ENCODE measurements at regions not wholly inside any gene's neighbourhood (a gene's known extent, or its start where the extent isn't known, plus 50 kb on each side); places are given as distances from the start of the nearest gene placed in this dataset.
"Not testable (repeated sequence)": the region's sequence is repeated elsewhere in the genome, so short reads cannot be mapped to it uniquely, and the experiment has no call there.

DNA sequence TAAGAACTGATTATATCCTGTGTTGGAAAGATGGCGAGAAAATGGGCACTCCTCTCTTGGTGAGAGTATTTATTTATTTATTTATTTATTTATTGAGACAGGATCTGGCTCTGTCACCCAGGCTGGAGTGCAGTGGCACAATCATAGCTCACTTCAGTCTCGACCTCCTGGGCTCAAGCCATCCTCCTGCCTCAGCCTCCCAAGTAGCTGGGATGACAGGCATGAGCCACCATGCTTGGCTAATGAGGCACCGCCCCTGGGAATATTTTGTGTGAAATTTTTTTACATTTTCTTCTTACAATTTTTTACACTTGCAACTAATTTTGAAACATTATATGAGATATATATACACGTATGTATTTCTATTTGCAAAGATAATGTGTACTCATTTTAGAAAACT is 150.5 kb upstream of the PRR20G start:
- TF ChIP-seq, protein P1, sequence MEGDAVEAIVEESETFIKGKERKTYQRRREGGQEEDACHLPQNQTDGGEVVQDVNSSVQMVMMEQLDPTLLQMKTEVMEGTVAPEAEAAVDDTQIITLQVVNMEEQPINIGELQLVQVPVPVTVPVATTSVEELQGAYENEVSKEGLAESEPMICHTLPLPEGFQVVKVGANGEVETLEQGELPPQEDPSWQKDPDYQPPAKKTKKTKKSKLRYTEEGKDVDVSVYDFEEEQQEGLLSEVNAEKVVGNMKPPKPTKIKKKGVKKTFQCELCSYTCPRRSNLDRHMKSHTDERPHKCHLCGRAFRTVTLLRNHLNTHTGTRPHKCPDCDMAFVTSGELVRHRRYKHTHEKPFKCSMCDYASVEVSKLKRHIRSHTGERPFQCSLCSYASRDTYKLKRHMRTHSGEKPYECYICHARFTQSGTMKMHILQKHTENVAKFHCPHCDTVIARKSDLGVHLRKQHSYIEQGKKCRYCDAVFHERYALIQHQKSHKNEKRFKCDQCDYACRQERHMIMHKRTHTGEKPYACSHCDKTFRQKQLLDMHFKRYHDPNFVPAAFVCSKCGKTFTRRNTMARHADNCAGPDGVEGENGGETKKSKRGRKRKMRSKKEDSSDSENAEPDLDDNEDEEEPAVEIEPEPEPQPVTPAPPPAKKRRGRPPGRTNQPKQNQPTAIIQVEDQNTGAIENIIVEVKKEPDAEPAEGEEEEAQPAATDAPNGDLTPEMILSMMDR (conservative IDR thresholded peaks at IDR 0.05; ENCODE audit: control insufficient read depth, insufficient read depth, low read depth, low read length) = no peak
- DNase-seq (ENCODE audit: low read depth) = no peak
- no peak overlapping the region for H3K4me3 ChIP-seq (ENCODE audit: control insufficient read depth, low read depth, low read length)

DNA sequence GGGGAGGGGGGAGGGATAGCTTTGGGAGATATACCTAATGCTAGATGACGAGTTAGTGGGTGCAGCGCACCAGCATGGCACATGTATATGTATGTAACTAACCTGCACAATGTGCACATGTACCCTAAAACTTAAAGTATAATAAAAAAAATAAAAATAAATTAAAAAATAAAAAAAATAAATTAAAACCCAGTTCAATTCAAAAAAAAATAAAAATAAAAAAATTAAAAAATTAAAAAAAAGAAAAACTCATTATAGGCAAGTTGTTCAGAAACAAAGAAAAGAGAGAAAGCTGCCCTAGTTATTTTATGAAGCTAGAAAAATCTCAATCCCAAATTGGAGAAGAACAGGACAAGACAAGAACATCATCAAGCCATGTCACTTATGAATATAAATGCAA is 147.5 kb upstream of the PRR20G start:
- DNase-seq (ENCODE audit: low read depth) = not testable (repeated sequence)

DNA sequence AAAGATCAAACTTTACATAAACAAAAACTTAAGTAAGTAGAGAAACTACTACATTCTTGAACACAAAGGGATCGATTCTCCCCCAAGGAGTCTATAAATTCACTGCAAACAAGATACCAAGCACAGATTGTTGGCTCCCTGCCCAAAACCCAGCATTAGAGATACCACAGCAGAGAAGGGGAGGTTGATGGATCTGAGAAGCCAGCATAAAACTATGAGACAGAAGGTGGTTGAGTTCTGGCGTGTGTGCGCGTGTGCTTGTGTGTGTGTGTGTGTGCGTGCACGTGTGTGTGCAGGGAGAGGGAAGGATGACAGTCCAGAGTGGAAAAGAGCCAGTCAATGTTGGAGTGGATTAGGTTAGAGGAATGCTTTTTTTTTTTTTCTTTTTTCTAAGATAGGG is 143.2 kb upstream of the PRR20G start:
- H3K4me3 ChIP-seq (ENCODE audit: control insufficient read depth, low read depth, low read length) = no peak overlapping the region
- no peak for DNase-seq (ENCODE audit: low read depth)
- TF ChIP-seq, protein P1 (conservative IDR thresholded peaks at IDR 0.05; ENCODE audit: control insufficient read depth, insufficient read depth, low read depth, low read length) = no peak

More for the DNA sequence above, 147.5 kb upstream of the PRR20G start:
- H3K4me3 ChIP-seq (ENCODE audit: control insufficient read depth, low read depth, low read length) = not testable (repeated sequence)

DNA sequence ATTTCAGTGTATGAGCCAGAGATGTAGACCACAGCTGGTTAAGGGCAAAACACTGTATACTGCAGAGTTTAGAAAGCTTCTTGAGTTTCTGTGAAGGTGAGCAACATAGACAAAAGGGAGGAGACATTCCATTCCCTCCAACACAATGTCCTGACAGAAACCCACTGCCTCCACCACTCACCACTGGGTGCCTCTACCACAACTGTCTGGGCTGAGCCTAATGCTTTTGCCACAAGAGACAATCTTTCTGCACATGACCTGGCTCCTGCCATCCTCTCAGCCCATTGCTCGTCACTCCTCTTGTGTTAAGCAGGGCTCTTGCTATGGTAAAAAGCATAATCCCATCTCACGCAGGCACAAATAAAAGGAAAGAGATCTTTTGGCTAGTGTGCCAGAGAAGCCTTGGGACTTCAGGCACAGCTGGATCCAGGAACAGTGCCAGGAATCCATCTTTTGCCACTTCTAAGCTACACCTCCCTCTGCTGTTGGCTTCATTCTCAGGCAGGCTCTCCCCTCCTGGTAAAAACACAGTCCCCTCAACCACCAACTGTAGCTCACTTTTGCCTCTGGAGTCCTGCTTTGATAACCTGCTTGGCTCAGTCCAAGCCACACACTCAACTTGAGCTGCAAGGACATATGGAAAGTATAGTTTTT is 140.6 kb upstream of the PRR20G start:
- TF ChIP-seq, protein P1 (conservative IDR thresholded peaks at IDR 0.05; ENCODE audit: control insufficient read depth, insufficient read depth, low read depth, low read length) = no peak
- DNase-seq (ENCODE audit: low read depth) = peak; percentile 2
- H3K4me3 ChIP-seq (ENCODE audit: control insufficient read depth, low read depth, low read length) = no peak overlapping the region

DNA sequence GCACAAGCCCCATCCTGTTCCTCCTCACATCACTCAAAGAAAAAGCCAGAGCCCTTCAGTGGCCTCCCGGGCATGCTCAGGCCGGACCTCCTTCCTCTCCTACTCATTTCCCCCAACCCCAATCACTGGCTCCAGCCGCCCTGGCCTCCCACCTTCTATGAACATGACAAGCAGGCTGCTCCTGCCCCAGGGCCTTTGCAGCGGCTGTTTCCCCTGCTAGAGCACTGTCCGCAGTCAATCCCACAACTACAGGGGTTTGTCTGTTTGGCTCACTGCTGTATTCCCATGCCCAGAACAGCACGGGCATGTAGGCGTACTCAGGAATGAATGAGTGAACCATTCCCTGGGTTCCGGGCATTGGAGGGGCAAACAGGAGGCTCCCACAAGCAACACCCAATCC is 139.8 kb upstream of the PRR20G start:
- TF ChIP-seq, protein P1 (conservative IDR thresholded peaks at IDR 0.05; ENCODE audit: control insufficient read depth, insufficient read depth, low read depth, low read length) = no peak
- no peak for DNase-seq (ENCODE audit: low read depth)
- no peak overlapping the region for H3K4me3 ChIP-seq (ENCODE audit: control insufficient read depth, low read depth, low read length)

DNA sequence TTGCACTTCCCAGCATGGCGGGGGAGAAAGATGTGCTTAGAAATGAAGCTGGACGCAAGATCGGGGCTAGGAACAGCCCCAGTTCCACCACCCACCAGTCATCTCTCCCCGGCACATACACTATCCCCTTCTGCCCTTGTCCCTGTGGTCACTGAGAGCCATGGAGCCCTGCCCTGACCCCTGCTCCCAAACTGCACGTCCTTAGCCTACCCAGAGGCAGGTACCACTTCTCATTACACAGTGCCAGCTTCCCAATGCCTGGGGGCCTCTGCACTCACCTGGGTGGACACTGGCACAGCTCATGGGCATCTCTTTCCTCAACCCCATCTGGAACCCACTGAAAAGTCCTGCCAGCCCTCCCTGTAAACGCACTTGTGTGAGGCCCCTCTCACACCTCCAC is 139.3 kb upstream of the PRR20G start:
- TF ChIP-seq, protein P1 (conservative IDR thresholded peaks at IDR 0.05; ENCODE audit: control insufficient read depth, insufficient read depth, low read depth, low read length) = no peak
- no peak for DNase-seq (ENCODE audit: low read depth)
- no peak overlapping the region for H3K4me3 ChIP-seq (ENCODE audit: control insufficient read depth, low read depth, low read length)

DNA sequence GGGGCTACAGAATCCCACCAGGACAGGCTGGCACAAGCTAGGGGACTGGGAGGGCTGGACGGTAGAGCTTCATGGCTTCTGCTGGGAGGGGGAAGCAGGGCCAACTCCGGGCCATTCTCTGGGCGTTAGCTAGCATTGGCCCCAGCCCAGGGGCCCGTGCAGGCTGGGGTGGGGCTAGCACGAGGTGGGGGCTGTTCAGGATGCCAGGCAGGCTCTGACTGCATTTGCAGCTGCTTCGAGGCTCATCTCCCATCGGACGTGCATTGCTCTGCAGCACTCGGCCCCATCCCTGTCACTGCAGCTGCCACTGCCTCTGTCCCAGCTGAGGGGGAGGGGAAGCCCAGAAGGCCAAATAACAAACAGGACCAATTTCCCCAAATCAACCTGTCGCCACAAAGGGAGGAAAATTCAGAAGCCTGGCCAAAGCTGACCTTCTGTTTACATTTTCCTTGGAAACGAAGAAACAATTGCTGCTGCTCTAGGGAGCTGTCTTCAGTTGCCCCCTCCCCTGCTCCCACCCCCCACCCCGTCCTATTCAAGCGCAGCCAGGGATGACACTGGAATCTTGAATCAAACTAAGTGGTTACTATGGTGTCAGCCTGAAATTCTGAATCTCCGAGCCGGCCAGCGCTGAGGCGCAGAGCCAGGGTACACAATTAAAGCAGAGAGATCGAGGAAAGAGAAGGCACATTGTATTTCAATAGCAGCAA is 138.8 kb upstream of the PRR20G start:
- H3K4me3 ChIP-seq (ENCODE audit: control insufficient read depth, low read depth, low read length) = no peak overlapping the region
- TF ChIP-seq, protein P1 (conservative IDR thresholded peaks at IDR 0.05; ENCODE audit: control insufficient read depth, insufficient read depth, low read depth, low read length) = no peak
- no peak for DNase-seq (ENCODE audit: low read depth)
